OCI-LY1 (cell line): ENCODE measurements at regions not wholly inside any gene's neighbourhood (a gene's known extent, or its start where the extent isn't known, plus 50 kb on each side); places are given as distances from the start of the nearest gene placed in this dataset.
"Not testable (repeated sequence)": the region's sequence is repeated elsewhere in the genome, so short reads cannot be mapped to it uniquely, and the experiment has no call there.

Source experiments
- H2AFZ ChIP-seq: fragments of 200-600 bp; sonication (generic), shearing (Covaris generic); 2 replicates; pipeline ENCODE4 v1.6.0; 2014; ENCODE audit warnings: antibody characterized with exemption, mild to moderate bottlenecking, low read length
- H3F3A ChIP-seq: fragments of 200-600 bp; sonication (generic), shearing (Covaris generic); 2 replicates; pipeline ENCODE4 v1.6.0; 2014; ENCODE audit warnings: mild to moderate bottlenecking, antibody characterized with exemption, low read length, moderate library complexity; ENCODE audit not compliant: insufficient read depth
- H3K27ac ChIP-seq: fragments of 200-600 bp; sonication (generic); 2 replicates; pipeline ENCODE4 v1.5.1; 2014; ENCODE audit warnings: low read length, mixed run types, mild to moderate bottlenecking, low read depth; ENCODE audit not compliant: poor library complexity, severe bottlenecking
- H3K27me3 ChIP-seq: fragments of 200-600 bp; sonication (generic); 2 replicates; pipeline ENCODE4 v1.6.0; 2014; ENCODE audit warnings: antibody characterized with exemption, mild to moderate bottlenecking, low read length, moderate library complexity; ENCODE audit not compliant: insufficient read depth
- H3K36me3 ChIP-seq: fragments of 200-600 bp; sonication (generic); 2 replicates; pipeline ENCODE4 v1.6.1; 2014; ENCODE audit warnings: mild to moderate bottlenecking, antibody characterized with exemption, low read length, moderate library complexity, mixed read lengths; ENCODE audit not compliant: insufficient read depth
- H3K4me1 ChIP-seq: fragments of 200-600 bp; sonication (generic); 2 replicates; pipeline ENCODE4 v1.5.1; 2014; ENCODE audit warnings: mild to moderate bottlenecking, low read length, moderate library complexity; ENCODE audit not compliant: insufficient read depth, severe bottlenecking
- H3K4me2 ChIP-seq: fragments of 200-600 bp; sonication (generic), shearing (Covaris generic); 2 replicates; pipeline ENCODE4 v1.6.1; 2014; ENCODE audit warnings: low read length
- H3K4me3 ChIP-seq: fragments of 200-600 bp; sonication (generic); 2 replicates; pipeline ENCODE4 v1.5.1; 2014; ENCODE audit warnings: low read length, low read depth, mild to moderate bottlenecking, mixed read lengths; ENCODE audit not compliant: poor library complexity, severe bottlenecking
- H3K79me2 ChIP-seq: fragments of 200-600 bp; shearing (Covaris generic); 2 replicates; pipeline ENCODE4 v1.6.1; 2016; ENCODE audit warnings: mixed run types, low read length, mixed read lengths; ENCODE audit not compliant: insufficient read depth
- H3K9ac ChIP-seq: fragments of 200-600 bp; sonication (generic), shearing (Covaris generic); 2 replicates; pipeline ENCODE4 v1.6.1; 2014; ENCODE audit warnings: mild to moderate bottlenecking, low read length, mixed read lengths
- H3K9me2 ChIP-seq: fragments of 200-600 bp; sonication (generic), shearing (Covaris generic); 2 replicates; pipeline ENCODE4 v1.6.1; 2014; ENCODE audit warnings: low read depth, mild to moderate bottlenecking, low read length, mixed read lengths
- H3K9me3 ChIP-seq: fragments of 200-600 bp; shearing (Covaris generic); 2 replicates; pipeline ENCODE4 v1.6.1; 2014; ENCODE audit warnings: low read length, mixed read lengths
- H4K20me1 ChIP-seq: fragments of 200-600 bp; sonication (generic), shearing (Covaris generic); 2 replicates; pipeline ENCODE4 v1.6.0; 2016; ENCODE audit warnings: mild to moderate bottlenecking, low read length; ENCODE audit not compliant: insufficient read depth
- CTCF ChIP-seq: fragments of 200-600 bp; sonication (generic), shearing (Covaris generic); IDR thresholded peaks from 2 replicates; pipeline ENCODE4 v1.5.1; 2017; ENCODE audit warnings: mild to moderate bottlenecking, antibody characterized with exemption, low read length, moderate library complexity, mixed read lengths
- EZH2 ChIP-seq: fragments of 200-600 bp; sonication (generic), shearing (Covaris generic); IDR thresholded peaks from 2 replicates; pipeline ENCODE4 v1.8.0; 2017; ENCODE audit warnings: borderline replicate concordance, mixed run types, mild to moderate bottlenecking, antibody characterized with exemption, low read length, moderate library complexity, mixed read lengths

GRCh38 chrX:96551322-96551872 is 133.2 kb upstream of the DIAPH2 start:
- H3K27ac ChIP-seq: no peak overlapping the region
- no peaks in the 10 kb centered on the region for H4K20me1 ChIP-seq
- no peak overlapping the region for H3K4me3 ChIP-seq
- no peaks in the 10 kb centered on the region for H3K79me2 ChIP-seq
- H3K4me1 ChIP-seq: no peaks in the 10 kb centered on the region
- H3K9me3 ChIP-seq: no peaks in the 10 kb centered on the region
- no peaks in the 10 kb centered on the region for H3K27me3 ChIP-seq
- no peak overlapping the region for H3K4me2 ChIP-seq
- no peaks in the 10 kb centered on the region for H3F3A ChIP-seq
- TF ChIP-seq EZH2 (no peak), CTCF (no peak)
- no peaks in the 10 kb centered on the region for H3K36me3 ChIP-seq
- no peak overlapping the region for H3K9ac ChIP-seq
- H2AFZ ChIP-seq: no peak overlapping the region
- no peaks in the 10 kb centered on the region for H3K9me2 ChIP-seq

GRCh38 chrX:96556886-96557285 is 127.8 kb upstream of the DIAPH2 start:
- H4K20me1 ChIP-seq: no peaks in the 10 kb centered on the region
- no peaks in the 10 kb centered on the region for H3K4me1 ChIP-seq
- no peaks in the 10 kb centered on the region for H3K36me3 ChIP-seq
- H3K27ac ChIP-seq: no peak overlapping the region
- H3F3A ChIP-seq: no peaks in the 10 kb centered on the region
- no peak overlapping the region for H3K4me3 ChIP-seq
- H3K9me3 ChIP-seq: no peaks in the 10 kb centered on the region
- H3K9ac ChIP-seq: no peak overlapping the region
- H3K9me2 ChIP-seq: no peaks in the 10 kb centered on the region
- H3K4me2 ChIP-seq: no peak overlapping the region
- no peak for TF ChIP-seq EZH2
- no peak for TF ChIP-seq CTCF
- no peaks in the 10 kb centered on the region for H3K79me2 ChIP-seq
- no peak overlapping the region for H2AFZ ChIP-seq
- no peaks in the 10 kb centered on the region for H3K27me3 ChIP-seq

GRCh38 chrX:96561129-96561528 is 123.5 kb upstream of the DIAPH2 start:
- not testable (repeated sequence) for H3K27me3 ChIP-seq, H3K9me3 ChIP-seq, H3F3A ChIP-seq, H3K4me2 ChIP-seq, H2AFZ ChIP-seq, H3K4me1 ChIP-seq, H3K9me2 ChIP-seq, H3K27ac ChIP-seq, H3K4me3 ChIP-seq, H3K9ac ChIP-seq, H3K36me3 ChIP-seq, H4K20me1 ChIP-seq, H3K79me2 ChIP-seq

- Histone ChIP-seq H3K27me3 (no peaks in the 10 kb centered on the region), H3K9me3 (no peaks in the 10 kb centered on the region), H3K27ac (no peak overlapping the region), H3F3A (no peaks in the 10 kb centered on the region), H3K9ac (no peak overlapping the region), H3K4me2 (no peak overlapping the region), H4K20me1 (no peaks in the 10 kb centered on the region), H3K4me3 (no peak overlapping the region), H3K4me1 (no peaks in the 10 kb centered on the region), H3K36me3 (no peaks in the 10 kb centered on the region), H2AFZ (no peak overlapping the region), H3K9me2 (no peaks in the 10 kb centered on the region), H3K79me2 (no peaks in the 10 kb centered on the region)
- TF ChIP-seq EZH2: no peak
Measured at GRCh38 chrX:96563646-96564045, 121.0 kb upstream of the DIAPH2 start.
